GM21717 (cell line): ENCODE measurements at regions not wholly inside any gene's neighbourhood (a gene's known extent, or its start where the extent isn't known, plus 50 kb on each side); places are given as distances from the start of the nearest gene placed in this dataset.
"Not testable (repeated sequence)": the region's sequence is repeated elsewhere in the genome, so short reads cannot be mapped to it uniquely, and the experiment has no call there.

ENCODE experiments used
- ATAC-seq: cut with Tn5 transposase; IDR thresholded peaks from one replicate; pipeline ENCODE4 v1.9.1; 2021; ENCODE audit warnings: mild to moderate bottlenecking, moderate library complexity; ENCODE audit not compliant: unreplicated experiment

DNA sequence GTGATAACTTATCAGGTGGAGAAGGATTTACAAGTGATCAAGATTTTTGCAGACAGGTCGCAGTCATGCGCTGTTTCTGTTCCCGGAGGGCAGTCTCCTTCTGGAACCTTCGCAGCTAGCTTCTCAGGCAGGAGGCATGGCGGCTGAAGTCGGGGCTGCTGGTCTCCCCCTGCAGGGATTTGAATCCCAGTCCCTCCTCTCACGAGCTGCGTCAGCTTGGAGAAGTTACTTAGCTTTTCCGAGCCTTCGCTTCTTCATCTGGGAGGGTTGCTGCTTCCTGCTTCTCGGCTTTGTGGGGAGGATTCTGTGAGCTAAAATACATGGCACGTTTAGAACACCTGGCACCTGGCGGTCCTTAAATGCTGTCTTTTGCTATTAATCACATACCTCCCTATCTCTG lies 287.8 kb upstream of the FOXF1 start:
- ATAC-seq: no peak

DNA sequence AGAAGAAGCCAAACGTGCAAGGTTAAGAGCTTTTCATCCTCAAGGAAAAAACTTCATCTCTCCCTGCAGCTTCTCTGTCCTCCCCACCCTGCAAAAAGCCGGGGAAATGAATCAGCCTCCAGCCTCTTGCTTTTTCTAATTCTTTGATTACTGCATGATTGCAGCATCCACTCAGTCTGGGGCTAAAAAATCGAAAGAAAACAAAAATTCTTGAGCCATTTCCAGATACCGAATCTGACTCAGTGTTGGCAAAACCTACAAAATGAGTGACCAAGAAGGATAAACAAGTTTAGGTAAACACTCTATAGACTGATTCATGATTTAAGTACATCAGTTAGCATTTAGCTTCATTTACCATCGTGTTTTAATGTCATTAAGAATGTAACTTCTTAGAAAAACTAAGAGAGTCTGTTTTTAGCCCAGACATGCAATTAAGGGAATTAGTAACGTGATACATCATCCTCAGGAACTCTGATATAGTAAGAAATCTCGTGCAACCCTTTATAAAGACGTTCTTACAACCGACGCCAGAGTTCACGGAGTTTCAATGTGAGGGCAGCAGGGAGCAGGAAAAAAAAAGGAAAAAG lies 287.3 kb upstream of the FOXF1 start:
- ATAC-seq: no peak

DNA sequence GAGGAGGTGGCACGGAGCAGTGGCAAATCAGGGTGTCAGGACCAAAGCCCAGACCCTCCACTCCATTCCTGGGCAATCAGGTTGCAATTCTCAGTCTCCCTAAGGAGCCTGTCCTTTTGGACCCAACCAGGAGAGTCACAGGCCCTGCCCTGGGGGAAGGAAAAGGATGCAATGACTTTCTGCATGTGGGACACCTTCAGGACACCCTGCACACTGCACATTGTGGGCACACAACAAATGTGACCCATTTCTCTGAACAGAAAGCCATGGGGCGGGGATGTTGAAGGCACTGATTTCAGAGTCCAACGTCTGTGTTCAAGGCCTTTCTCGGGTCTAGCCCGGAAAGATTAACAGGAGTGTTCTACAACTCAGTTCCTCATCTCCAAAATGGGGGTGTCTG lies 286.2 kb upstream of the FOXF1 start:
- ATAC-seq: no peak

DNA sequence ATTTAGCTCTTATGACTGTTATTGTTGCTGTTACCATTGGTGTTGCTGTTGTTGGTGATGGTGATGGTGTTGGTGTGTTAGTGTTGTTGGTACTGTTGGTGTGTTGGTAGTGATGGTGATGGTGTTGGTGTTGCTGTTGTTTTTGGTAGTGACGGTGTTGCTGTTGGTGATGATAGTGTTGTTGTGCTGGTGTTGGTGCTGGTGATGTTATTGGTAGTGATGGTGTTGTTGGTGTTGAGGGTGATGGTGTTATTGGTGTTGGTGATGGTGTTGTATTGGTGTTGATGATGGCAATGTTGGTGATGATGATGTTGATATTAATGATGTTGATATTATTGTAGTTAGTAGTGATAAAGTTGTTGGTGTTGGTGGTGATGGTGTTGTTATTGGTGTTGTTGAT lies 285.7 kb upstream of the FOXF1 start:
- ATAC-seq: no peak

DNA sequence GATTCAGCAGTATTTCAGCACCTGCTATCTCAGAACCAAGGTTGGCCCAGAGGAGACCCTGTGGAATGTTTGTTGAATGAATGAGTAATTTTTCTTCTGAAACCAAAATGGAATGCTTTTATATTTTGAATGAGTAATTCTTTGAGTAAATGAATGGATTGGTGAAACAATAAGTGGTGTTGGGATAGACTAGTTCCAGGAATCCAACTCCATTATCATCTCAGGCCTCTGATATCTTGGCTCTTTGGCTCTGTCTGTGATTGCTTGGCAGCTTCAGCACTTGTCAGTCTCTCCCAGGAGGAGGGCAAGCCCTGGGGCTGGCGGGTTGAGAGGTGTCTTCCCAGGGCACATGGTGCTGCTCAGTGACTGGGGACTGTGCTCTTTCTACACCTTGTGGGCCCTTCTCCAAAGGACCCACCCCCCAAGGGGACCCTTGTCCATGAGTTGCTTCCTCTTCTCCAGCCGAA lies 284.4 kb upstream of the FOXF1 start:
- no peak for ATAC-seq

DNA sequence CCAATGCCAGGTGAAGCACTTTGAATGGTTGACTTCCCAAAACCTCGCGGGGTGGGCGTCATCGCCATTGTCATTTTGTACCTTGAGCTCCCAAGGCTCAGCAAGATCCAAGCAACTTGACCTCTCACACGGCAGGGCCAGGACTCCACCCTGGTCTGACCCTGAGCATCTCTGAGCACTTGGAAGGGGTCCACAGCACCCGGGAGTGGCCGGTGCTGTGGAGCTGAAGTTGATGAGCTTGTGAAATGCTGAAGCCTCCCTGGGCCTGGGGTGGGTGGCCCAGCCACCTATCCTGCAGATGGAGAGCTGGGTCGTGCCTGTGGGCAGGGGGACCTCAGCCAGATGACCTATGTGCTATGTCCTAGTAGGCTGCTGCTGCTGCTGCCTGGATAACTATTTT lies 283.3 kb upstream of the FOXF1 start:
- ATAC-seq: no peak

DNA sequence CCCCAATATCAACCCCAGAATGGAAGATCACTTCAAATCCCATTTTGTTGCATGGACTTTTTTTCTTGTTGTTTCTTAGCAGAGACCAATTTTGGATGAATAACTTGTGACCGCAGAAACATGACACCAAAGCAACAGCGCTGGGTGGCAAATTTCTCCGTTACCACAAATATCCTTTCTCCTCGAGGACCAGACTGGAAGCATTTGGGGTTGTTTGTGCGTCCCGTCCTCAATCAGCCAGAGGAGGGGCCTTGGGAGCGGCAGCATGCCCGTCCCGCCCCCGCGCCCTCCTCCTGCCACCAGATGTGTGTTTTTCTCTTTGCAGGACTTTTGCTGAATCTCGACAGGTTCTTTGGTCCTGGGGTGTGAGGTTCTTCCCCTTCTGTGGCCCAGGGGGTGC lies 282.5 kb upstream of the FOXF1 start:
- ATAC-seq: no peak

DNA sequence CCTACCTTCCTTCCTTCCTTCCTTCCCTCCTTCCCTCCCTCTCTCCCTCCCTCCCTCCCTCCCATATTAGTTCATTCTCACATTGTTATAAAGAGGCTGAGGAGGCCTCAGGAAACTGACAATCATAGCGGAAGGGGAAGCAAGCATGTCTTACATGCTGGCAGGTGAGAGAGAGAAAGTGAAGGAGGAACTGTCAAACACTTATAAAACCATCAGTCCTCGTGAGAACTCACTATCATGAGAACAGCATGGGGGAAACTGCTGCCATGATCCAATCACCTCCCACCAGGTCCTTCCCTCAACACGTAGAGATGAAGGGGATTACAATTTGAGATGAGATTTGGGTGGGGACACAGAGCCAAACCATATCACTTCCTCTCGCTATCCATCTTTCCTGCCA lies 281.6 kb upstream of the FOXF1 start:
- no peak for ATAC-seq

DNA sequence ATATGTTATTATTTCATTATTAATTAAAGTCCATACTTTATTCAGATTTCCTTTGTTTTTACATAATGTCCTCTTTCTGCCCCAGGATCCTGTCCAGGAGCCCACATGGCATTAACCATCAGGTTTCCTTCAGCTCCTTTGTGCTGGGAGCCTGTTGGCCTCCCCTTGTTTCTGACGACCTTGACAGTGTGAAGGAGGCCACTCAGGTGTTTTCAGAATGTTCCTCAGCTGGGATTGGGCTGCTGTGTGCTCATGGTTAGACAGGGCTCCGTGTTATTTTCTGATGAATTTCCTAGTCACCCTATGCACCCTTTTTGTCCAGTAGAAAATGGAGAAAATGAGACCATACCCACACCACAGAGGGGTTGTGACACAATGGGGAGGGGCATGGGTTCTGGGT lies 281.0 kb upstream of the FOXF1 start:
- no peak for ATAC-seq

DNA sequence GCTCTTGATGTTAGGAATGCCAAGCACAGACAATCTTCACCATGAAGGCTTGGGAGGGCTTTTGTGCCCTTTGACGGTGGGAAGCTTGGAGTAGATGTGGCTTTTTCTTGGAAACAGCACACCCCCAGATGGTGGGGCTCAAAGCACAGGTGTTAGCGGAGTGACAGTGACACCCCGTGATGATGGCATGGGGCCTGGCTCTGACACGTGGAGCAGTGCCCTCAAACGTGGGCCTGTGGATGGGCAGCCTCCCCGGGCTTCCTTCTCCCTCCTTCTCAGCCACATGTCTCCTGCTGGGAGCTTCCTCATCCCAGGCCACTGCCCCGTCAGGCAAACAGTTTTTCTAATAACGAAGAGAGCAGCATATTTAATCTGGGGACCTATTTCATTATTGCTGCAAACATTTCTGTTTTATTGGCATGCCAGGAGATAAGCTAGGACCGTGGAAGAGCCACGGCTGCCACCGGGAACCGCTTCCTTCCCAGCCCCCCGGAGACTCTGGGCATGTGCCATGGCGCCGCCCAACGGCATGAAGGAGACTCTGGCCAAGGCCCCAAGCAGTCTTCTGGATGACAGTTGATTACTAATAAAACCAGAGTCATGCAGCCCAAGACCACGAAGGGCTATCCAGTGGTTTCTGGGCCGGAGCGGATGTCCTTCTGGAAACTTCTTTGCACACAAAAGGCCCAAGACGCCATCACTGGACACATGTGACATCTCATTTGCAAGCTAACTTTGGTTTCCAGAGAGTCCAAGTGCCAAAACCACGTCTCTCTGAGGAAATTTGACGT lies 280.3 kb upstream of the FOXF1 start:
- no peak for ATAC-seq

DNA sequence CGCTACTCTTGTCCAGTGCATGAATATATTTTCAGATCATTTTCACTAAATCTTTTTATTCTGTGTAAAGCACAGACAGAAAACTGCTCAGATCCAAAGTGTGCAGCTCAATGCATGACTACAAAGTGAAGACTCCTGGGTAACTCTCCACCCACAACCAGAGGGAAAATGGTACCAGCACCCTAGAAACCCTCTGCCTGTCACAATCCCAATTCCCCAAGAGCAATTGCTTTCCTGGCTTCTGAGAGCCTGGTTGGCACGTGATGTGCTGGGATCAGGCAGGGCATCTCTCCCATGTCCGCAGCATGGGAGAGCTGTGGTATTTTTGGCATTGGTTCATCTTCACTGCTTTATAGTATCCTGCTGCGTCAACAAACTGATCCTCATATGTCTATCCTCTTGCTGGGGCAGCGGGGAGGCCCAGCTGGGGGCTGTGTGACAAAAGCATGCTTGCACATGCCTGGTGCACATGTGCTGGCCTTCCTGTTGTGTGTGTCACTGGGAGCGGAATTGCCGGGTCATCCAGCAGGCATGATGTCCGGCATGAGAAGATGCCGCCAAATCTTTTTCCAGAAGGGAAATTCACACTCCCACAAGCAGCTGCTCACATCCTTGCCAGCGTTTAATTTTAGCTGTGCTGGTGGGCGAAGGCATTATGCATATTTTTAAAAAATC lies 278.9 kb upstream of the FOXF1 start:
- no peak for ATAC-seq

DNA sequence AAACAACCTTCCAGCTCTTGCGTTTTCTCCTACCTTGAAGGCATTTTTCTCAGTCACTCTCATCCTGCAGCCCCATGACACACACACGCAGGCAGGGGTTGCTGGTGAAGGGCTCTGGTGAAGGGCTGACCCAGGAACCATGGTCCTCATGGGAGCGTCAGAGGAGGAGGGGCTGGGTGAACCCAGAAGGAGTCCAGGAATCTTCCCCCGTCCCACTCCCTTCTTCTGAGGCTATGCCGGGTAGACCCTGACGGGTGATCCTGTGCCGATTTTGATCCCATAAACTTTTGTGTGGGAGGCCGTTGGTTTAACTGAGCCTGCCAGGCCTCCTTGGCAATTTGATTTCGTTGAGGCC lies 278.4 kb upstream of the FOXF1 start:
- ATAC-seq: no peak

DNA sequence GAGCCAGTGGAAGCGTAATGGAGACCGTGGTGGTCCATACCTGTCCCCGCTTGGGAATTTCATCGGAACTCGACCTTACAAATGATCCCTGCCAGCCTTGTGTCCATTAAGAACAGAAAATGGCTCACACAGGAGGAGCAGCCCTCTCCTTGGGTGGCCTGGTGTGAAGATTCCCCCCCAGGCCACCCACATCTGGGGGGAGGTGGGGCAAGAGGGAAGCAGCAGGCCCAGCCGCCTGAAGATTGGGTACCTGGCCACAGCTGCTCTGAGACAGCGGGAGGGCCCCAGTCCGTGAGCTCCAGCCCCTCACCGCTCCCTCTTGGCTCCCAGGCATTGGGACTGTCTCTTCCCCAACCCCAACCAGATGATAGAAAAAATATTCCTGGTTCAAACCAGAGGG lies 277.8 kb upstream of the FOXF1 start:
- no peak for ATAC-seq

DNA sequence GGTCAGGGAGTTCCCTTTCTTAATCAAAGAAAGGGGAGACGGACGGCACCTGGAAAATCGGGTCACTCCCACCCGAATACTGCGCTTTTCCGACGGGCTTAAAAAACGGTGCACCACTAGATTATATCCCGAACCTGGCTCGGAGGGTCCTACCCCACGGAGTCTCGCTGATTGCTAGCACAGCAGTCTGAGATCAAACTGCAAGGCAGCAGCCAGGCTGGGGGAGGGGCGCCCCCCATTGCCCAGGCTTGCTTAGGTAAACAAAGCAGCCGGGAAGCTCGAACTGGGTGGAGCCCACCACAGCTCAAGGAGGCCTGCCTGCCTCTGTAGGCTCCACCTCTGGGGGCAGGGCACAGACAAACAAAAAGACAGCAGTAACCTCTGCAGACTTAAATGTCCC lies 276.8 kb upstream of the FOXF1 start:
- ATAC-seq: not testable (repeated sequence)

DNA sequence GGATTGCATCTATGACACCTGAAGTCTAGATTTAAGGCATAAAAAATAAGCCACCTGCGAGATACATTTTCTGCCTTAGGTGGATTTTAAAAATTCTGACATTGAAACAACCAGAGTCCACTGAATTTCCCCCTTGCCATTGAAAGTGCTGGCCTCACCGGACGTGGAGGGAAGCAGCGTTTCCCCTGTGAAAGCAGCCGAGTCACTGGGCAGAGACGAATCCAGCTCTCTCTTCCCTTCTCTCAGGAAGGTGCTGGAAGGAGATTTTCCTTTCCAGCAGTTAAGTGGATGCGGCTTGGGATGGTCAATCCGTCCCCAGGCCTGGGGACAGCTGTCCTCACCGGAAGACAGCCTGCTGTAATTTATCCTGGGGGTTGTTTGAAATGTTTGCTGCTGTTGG lies 270.9 kb upstream of the FOXF1 start:
- ATAC-seq: no peak

DNA sequence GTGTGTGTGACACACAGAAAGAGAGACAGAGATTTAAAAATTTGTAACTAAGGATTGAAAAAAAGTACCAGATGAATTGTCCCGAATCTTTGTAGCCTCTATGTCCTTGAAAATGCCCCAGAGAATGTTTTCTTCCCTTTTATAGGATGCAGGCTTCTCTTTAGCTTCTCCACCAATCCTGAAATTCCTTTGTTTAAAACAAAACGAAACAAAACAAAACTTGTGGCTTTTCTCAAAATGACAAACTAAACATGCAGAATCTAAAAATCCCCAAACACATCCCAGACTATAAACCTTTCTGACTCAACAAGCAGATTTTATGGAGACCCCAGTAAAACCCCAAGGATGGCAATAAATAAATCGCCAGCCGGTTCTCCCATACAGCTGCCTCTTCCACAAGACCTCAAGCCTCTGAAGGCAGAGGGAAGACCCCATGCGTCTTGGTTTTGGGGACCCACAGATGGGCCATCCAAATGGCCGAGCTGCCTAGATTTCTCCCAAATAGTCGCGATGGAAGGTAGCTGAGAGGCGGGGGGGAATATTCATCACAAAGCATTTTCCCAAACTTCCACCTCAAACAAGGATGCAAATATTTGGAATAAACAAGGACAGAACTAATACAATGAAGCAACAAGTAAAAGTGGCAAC lies 269.5 kb upstream of the FOXF1 start:
- ATAC-seq: no peak

DNA sequence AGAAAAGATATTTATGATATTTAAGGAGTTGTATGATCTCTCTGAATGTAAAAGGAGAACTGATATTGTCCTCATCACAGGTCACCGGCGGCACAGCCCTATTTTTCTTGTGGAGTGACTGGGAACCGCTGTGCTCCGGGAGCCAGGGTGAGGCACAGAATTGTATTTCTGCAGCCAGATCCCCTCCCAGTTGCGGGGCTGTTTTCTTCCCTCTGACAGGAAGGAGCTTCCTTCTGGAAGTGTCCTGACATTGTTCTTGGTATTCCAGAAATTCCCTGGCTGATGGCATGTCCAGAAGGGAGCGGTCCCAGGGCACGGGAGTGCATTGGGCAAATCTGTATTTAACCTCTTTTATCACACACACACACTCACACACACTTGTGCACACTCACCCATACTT lies 268.6 kb upstream of the FOXF1 start:
- no peak for ATAC-seq

DNA sequence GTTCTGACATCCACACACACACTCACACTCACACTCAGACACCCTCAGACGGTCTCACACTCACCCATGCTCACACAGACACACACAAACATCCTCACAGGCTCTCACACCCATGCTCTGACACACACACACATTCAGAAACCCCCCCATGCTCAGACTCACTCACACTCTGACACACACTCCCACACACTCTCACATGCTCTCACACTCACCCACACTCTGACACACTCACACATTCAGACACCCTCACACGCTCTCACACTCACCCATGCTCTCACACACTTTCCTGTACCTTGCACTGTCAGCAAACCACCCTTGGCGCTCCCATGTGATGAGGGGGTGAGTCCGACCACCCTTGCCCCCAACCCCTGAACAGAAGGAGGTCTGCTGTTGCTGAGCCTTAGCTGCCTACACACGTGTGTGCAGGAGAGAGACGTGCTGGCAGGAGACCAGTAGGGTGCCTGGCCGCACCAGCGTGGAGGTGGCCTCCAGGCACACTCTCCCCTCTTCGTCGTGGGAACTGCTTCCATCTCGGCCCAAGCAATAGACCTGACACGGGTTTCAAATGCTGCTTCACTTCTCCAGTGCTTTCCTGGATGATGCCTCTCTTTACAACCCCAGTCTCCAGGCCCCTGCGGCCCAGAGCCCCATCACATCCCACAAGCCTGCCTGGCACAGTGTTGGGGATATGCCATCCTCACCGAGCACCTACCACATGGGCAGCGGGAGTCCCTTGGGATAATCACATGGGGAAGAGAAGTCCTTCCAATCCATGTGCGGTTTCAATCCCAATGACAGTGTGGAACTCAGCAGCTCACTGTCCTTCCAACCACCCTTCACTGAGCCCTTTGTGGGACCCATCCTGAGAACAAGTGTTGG lies 267.8 kb upstream of the FOXF1 start:
- no peak for ATAC-seq

DNA sequence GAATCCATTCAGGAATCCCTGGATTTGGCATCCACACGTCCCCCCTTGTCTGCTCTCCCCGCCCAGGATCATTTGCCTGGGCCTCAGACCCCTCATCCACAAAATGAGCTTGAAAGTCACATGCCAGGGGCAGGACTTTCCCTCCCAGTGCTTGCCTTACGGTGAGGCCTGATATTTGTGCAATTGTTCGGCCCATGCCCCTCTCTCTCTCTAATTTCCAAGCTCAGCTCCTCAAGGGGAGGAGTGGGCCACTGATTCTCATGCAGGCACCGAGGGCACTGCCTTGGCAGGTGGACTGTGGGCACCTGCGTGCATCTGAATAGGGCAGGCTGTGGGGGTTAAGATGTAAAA lies 267.2 kb upstream of the FOXF1 start:
- ATAC-seq: no peak

DNA sequence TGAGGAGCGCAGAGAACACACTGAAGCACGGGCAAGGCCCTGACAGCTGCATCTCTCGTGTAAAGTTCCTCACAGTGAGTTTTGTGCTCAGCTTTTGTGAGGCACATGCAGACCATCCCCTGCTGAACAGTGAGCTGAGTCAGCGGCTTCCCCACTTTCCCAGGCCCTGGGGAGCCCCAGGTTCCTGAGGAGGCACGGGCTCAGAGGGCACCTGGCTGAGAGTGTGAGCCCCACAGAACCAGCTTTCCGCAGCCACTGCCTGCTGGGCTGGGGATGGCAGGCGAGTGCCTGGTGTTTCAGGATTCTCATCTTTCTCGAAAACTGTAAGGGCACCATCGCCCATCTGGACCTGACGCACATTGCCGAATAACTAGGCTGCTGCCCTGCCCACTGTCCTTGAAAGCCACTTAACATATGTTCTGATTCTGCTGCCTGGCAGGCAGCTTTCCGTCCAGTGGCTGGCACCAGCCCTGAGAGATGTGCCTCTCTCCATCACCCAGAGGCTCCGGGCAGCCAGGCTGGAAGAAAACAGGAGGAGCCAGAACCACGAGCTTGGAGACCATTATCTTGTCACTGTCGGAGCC lies 266.7 kb upstream of the FOXF1 start:
- no peak for ATAC-seq

DNA sequence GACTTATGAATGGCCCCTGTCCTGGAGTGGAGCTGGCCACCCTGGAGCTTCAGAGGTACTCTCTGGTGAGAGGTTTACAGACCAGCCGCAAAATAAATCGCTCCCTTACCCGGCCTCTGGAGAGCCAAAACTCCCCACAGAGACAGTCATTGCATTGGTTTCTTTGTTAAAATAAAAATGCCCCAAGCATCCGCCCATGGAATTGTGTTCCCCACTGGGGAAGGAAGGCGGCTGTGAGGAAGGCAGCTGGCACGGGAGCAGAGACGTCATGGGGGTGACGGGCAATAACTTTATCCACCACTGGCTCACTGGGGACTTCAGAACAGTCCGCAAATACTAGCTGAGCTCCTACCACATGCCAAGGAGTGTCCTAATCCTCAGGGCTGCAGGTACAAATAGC lies 266.2 kb upstream of the FOXF1 start:
- ATAC-seq: no peak
